HepG2 (cell line): ENCODE measurements at regions not wholly inside any gene's neighbourhood (a gene's known extent, or its start where the extent isn't known, plus 50 kb on each side); places are given as distances from the start of the nearest gene placed in this dataset.

Experiments
- ATF2 ChIP-seq: sonication (generic); formaldehyde crosslinking; IDR thresholded peaks from 2 replicates; pipeline ENCODE4 v1.4.0; 2020; ENCODE audit warnings: missing genetic modification reagents
- CTCF ChIP-seq: sonication (generic); formaldehyde crosslinking; IDR thresholded peaks from 2 replicates; pipeline ENCODE4 v1.5.0; 2020; ENCODE audit warnings: mild to moderate bottlenecking, missing genetic modification reagents, moderate library complexity
- EZH2 ChIP-seq: conservative IDR thresholded peaks from 2 replicates; pipeline ENCODE4 v1.6.1; 2012; ENCODE audit warnings: mild to moderate bottlenecking, low read depth, low read length, moderate library complexity
- HDAC6 ChIP-seq: fragments of 200-600 bp; sonication (generic); IDR thresholded peaks from 2 replicates; pipeline ENCODE4 v1.7.0; 2017; ENCODE audit warnings: mild to moderate bottlenecking, antibody characterized with exemption, low read length, low read depth
- PRPF4 ChIP-seq: fragments of 200-400 bp; formaldehyde crosslinking; IDR thresholded peaks from 2 replicates; pipeline ENCODE4 v1.6.1; 2016; ENCODE audit warnings: low read length, low read depth; ENCODE audit not compliant: poor library complexity, severe bottlenecking
- REST ChIP-seq, 2 experiments: IDR thresholded peaks; 2 replicates each; pipeline ENCODE4 v1.6.1; 2011 to 2012; ENCODE audit warnings: low read length in 2 of 2, borderline replicate concordance in 1 of 2, low read depth in 1 of 2, mild to moderate bottlenecking in 1 of 2, moderate library complexity in 1 of 2
- SAFB2 ChIP-seq: sonication (generic); formaldehyde crosslinking; IDR thresholded peaks from 2 replicates; pipeline ENCODE4 v1.5.1; 2020; ENCODE audit warnings: missing genetic modification reagents, low read depth, mild to moderate bottlenecking, borderline replicate concordance
- YEATS2 ChIP-seq: sonication (generic); formaldehyde crosslinking; IDR thresholded peaks from 2 replicates; pipeline ENCODE4 v1.4.0; 2020; ENCODE audit warnings: missing genetic modification reagents, borderline replicate concordance

- TF ChIP-seq YEATS2 (no peak), ATF2 (CRISPR knock-in tag) (no peak), CTCF (no peak), EZH2 (no peak), PRPF4 (no peak), REST (IDR thresholded peaks at IDR 0.05; ENCODE audit: borderline replicate concordance in 1 of 2, low read depth in 1 of 2, low read length in 2 of 2) (no peak), HDAC6 (no peak), SAFB2 (CRISPR knock-in tag) (no peak)
Measured at GRCh38 chr2:58992062-58992706, 751.1 kb upstream of the FANCL start.
